C4-2B (cell line): ENCODE measurements at regions not wholly inside any gene's neighbourhood (a gene's known extent, or its start where the extent isn't known, plus 50 kb on each side); places are given as distances from the start of the nearest gene placed in this dataset.

Experiments
- H3K27ac ChIP-seq: fragments of 450-650 bp; 2 replicates; pipeline ENCODE4 v1.5.1; 2017
- CTCF ChIP-seq: fragments of 450-650 bp; conservative IDR thresholded peaks from 2 replicates; pipeline ENCODE4 v1.5.1; 2017; ENCODE audit warnings: mild to moderate bottlenecking
- ZFX ChIP-seq: fragments of 450-650 bp; IDR thresholded peaks from 2 replicates; pipeline ENCODE4 v1.6.1; 2017

- TF ChIP-seq CTCF (no peak), ZFX (no peak)
These were observed 1644.1 kb downstream of the SLITRK5 start for GRCh38 chr13:89315287-89315686.

DNA sequence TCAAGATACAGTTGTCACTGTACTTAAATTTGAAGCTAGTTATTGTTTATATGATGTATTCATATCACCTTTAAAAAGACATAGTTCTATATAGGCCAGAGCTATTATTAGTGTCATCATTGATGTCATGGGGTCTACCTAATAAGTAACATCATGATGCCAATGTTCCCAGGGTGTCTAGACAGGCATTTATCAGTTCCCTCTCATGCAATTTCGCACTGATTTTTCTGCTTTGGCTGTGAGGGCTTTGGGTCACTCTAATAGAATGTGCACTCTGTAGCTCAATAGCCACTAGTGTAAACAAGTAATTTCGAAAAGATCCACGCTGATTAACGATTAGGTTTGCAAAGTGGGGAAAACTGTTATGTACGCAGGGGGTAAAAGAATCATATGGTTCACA is 1651.3 kb downstream of the SLITRK5 start:
- H3K27ac ChIP-seq = no peak overlapping the region
- TF ChIP-seq ZFX (no peak), CTCF (no peak)

More at GRCh38 chr13:89315287-89315686, 1644.1 kb downstream of the SLITRK5 start:
- no peak overlapping the region for H3K27ac ChIP-seq

- TF ChIP-seq CTCF = no peak
- TF ChIP-seq ZFX = no peak
- H3K27ac ChIP-seq = no peak overlapping the region
These were observed 1653.4 kb downstream of the SLITRK5 start for GRCh38 chr13:89324582-89324981.

GRCh38 chr13:89343165-89343564 is 1672.0 kb downstream of the SLITRK5 start:
- H3K27ac ChIP-seq = no peak overlapping the region
- TF ChIP-seq ZFX = no peak

- no peak for TF ChIP-seq ZFX
- TF ChIP-seq CTCF = no peak
- H3K27ac ChIP-seq = no peak overlapping the region
These were observed 1681.2 kb downstream of the SLITRK5 start for GRCh38 chr13:89352384-89352783.

DNA sequence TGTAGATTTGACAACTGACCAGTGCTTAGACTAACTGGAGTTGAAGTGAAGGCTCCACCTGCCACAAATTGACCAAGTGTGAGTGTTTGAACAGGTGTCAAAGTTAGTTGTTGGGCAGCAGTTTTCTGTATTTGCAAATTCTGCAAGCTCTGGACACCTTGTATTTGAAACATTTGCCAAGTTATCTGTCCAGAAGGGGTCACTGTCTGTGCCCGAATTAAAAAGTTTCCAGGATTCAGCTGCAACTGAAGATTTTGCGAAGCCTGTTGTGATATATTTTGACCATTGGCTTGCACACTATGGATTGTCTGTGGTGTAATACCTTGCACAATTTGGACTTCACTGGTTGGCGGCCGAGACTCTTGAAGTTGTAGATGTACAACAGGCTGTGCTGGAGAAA is 1690.7 kb downstream of the SLITRK5 start:
- H3K27ac ChIP-seq = no peak overlapping the region
- TF ChIP-seq CTCF (peak; percentile 18), ZFX (no peak)

- H3K27ac ChIP-seq = no peak overlapping the region
- no peak for TF ChIP-seq CTCF
- no peak for TF ChIP-seq ZFX
These were observed 1692.0 kb downstream of the SLITRK5 start for GRCh38 chr13:89363144-89363543.

- H3K27ac ChIP-seq = no peak overlapping the region
These were observed 1701.0 kb downstream of the SLITRK5 start for GRCh38 chr13:89372193-89372592.

More at GRCh38 chr13:89372193-89372592, 1701.0 kb downstream of the SLITRK5 start:
- TF ChIP-seq ZFX (no peak), CTCF (no peak)
